ENCODE measurements at regions not wholly inside any gene's neighbourhood (a gene's known extent, or its start where the extent isn't known, plus 50 kb on each side); places are given as distances from the start of the nearest gene placed in this dataset.
"Not testable (repeated sequence)": the region's sequence is repeated elsewhere in the genome, so short reads cannot be mapped to it uniquely, and the experiment has no call there.

DNA sequence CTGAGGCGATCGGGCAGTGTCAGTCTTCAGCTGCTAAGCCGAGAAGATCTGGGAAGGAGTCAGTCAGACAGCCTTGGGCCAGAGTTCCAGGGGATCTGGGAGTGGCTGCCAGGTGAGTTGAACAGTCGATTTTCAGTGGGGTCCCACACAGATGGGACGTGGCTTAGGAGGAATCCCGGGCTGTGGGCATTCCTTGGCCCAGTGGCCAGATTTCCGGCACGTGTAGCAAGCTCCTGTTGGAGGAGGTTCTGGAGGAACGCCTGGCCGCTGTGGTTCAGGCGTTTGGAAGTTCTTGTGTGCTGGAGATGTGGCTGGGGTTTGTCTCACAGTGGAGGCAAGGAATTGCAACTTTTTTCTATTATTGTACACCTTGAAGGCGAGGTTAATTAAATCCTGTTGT, 269.4 kb upstream of the SLC16A7 start:
- TF ChIP-seq, protein P1, sequence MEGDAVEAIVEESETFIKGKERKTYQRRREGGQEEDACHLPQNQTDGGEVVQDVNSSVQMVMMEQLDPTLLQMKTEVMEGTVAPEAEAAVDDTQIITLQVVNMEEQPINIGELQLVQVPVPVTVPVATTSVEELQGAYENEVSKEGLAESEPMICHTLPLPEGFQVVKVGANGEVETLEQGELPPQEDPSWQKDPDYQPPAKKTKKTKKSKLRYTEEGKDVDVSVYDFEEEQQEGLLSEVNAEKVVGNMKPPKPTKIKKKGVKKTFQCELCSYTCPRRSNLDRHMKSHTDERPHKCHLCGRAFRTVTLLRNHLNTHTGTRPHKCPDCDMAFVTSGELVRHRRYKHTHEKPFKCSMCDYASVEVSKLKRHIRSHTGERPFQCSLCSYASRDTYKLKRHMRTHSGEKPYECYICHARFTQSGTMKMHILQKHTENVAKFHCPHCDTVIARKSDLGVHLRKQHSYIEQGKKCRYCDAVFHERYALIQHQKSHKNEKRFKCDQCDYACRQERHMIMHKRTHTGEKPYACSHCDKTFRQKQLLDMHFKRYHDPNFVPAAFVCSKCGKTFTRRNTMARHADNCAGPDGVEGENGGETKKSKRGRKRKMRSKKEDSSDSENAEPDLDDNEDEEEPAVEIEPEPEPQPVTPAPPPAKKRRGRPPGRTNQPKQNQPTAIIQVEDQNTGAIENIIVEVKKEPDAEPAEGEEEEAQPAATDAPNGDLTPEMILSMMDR (IDR thresholded peaks at IDR 0.05), result not testable (repeated sequence)
- not testable (repeated sequence) for TF ChIP-seq EZH2 (IDR thresholded peaks at IDR 0.05; ENCODE audit: borderline replicate concordance, insufficient read depth, low read depth, low read length, poor library complexity, severe bottlenecking)

All from B cell (primary cell).